ENCODE measurements at regions not wholly inside any gene's neighbourhood (a gene's known extent, or its start where the extent isn't known, plus 50 kb on each side); places are given as distances from the start of the nearest gene placed in this dataset.
A peak's percentile ranks its signal among the peaks of the same experiment; 100 is the strongest.

GRCh38 chr2:48209214-48209885 lies 105.1 kb upstream of the FOXN2 start:
- TF ChIP-seq POLR2AphosphoS5 (IDR thresholded peaks at IDR 0.05), result no peak
- TF ChIP-seq CTCF (IDR thresholded peaks at IDR 0.05), result no peak
- no peak for TF ChIP-seq POLR2A (IDR thresholded peaks at IDR 0.05)
- no peak for TF ChIP-seq EP300 (IDR thresholded peaks at IDR 0.05)
- no peak overlapping the region for H3K27ac ChIP-seq
- intact Hi-C loops (cut with DNase I; ENCODE audit: low total_unique reads), result no loop called here
- H3K4me3 ChIP-seq, result no peak overlapping the region
- H3K36me3 ChIP-seq, result no peaks in the 10 kb centered on the region
- peak in 1 of 2 donors; percentile 18 for DNase-seq
- H3K9me3 ChIP-seq, result no peaks in the 10 kb centered on the region
- H3K4me1 ChIP-seq, result peaks cover 0 to 15% (median 0%) of the 10 kb centered on the region in 4 donors
- H3K27me3 ChIP-seq, result no peaks in the 10 kb centered on the region

- WGBS, 5 donors, result 88 to 100% (median 97%) methylated on average over 1 to 2 of the region's 2 CpGs
- no peak overlapping the region for H3K4me3 ChIP-seq
- no peaks in the 10 kb centered on the region for H3K9me3 ChIP-seq
- no peak overlapping the region for H3K27ac ChIP-seq
- DNase-seq, result no peak
- intact Hi-C loops (cut with DNase I; ENCODE audit: low total_unique reads), result no loop called here
- H3K36me3 ChIP-seq, result no peaks in the 10 kb centered on the region
- TF ChIP-seq CTCF (IDR thresholded peaks at IDR 0.05), result no peak
- no peak for TF ChIP-seq POLR2A (IDR thresholded peaks at IDR 0.05)
- TF ChIP-seq EP300 (IDR thresholded peaks at IDR 0.05), result no peak
- TF ChIP-seq POLR2AphosphoS5 (IDR thresholded peaks at IDR 0.05), result no peak
- peaks cover 0 to 15% (median 0%) of the 10 kb centered on the region in 4 donors for H3K4me1 ChIP-seq
- H3K27me3 ChIP-seq, result no peaks in the 10 kb centered on the region
Observed at GRCh38 chr2:48210189-48210588, 104.3 kb upstream of the FOXN2 start.

- H3K36me3 ChIP-seq, result no peaks in the 10 kb centered on the region
- TF ChIP-seq POLR2AphosphoS5 (IDR thresholded peaks at IDR 0.05) (no peak), EP300 (IDR thresholded peaks at IDR 0.05) (no peak), CTCF (IDR thresholded peaks at IDR 0.05) (no peak), POLR2A (IDR thresholded peaks at IDR 0.05) (no peak)
- 63 to 88% (median 78%) methylated on average over 3 of the region's 3 CpGs for whole genome bisulfite sequencing, 5 donors
Observed at GRCh38 chr2:48213646-48214045, 100.8 kb upstream of the FOXN2 start.

GRCh38 chr2:48218169-48218568 lies 96.3 kb upstream of the FOXN2 start:
- H3K9me3 ChIP-seq, result no peaks in the 10 kb centered on the region

More at GRCh38 chr2:48213646-48214045, 100.8 kb upstream of the FOXN2 start:
- intact Hi-C loops (cut with DNase I; ENCODE audit: low total_unique reads), result no loop called here
- peaks cover 0 to 10% (median 0%) of the 10 kb centered on the region in 4 donors for H3K4me1 ChIP-seq
- no peaks in the 10 kb centered on the region for H3K9me3 ChIP-seq
- H3K27ac ChIP-seq, result no peak overlapping the region
- no peaks in the 10 kb centered on the region for H3K27me3 ChIP-seq
- H3K4me3 ChIP-seq, result no peak overlapping the region
- no peak for DNase-seq

More at GRCh38 chr2:48218169-48218568, 96.3 kb upstream of the FOXN2 start:
- 44 to 59% (median 54%) methylated on average over 2 of the region's 2 CpGs for WGBS, 5 donors
- H3K36me3 ChIP-seq, result no peaks in the 10 kb centered on the region
- intact Hi-C loops (cut with DNase I; ENCODE audit: low total_unique reads), result no loop called here
- no peak overlapping the region for H3K27ac ChIP-seq
- H3K4me3 ChIP-seq, result no peak overlapping the region
- TF ChIP-seq CTCF (IDR thresholded peaks at IDR 0.05) (no peak), POLR2AphosphoS5 (IDR thresholded peaks at IDR 0.05) (no peak), POLR2A (IDR thresholded peaks at IDR 0.05) (no peak), EP300 (IDR thresholded peaks at IDR 0.05) (no peak)
- no peak for DNase-seq
- no peaks in the 10 kb centered on the region for H3K27me3 ChIP-seq
- peaks cover 0 to 8% (median 4%) of the 10 kb centered on the region in 4 donors for H3K4me1 ChIP-seq

All from stomach (tissue), 8 donors.